GM18505 (cell line): ENCODE measurements at regions not wholly inside any gene's neighbourhood (a gene's known extent, or its start where the extent isn't known, plus 50 kb on each side); places are given as distances from the start of the nearest gene placed in this dataset.

Experiments used
- ATAC-seq: cut with Tn5 transposase; IDR thresholded peaks from one replicate; pipeline ENCODE4 v1.9.1; 2021; ENCODE audit not compliant: unreplicated experiment
- POLR2A ChIP-seq: IDR thresholded peaks from 4 replicates; pipeline ENCODE4 v1.6.1; 2011; ENCODE audit warnings: borderline replicate concordance; ENCODE audit not compliant: insufficient read depth, insufficient read length; ENCODE audit errors: extremely low read depth

DNA sequence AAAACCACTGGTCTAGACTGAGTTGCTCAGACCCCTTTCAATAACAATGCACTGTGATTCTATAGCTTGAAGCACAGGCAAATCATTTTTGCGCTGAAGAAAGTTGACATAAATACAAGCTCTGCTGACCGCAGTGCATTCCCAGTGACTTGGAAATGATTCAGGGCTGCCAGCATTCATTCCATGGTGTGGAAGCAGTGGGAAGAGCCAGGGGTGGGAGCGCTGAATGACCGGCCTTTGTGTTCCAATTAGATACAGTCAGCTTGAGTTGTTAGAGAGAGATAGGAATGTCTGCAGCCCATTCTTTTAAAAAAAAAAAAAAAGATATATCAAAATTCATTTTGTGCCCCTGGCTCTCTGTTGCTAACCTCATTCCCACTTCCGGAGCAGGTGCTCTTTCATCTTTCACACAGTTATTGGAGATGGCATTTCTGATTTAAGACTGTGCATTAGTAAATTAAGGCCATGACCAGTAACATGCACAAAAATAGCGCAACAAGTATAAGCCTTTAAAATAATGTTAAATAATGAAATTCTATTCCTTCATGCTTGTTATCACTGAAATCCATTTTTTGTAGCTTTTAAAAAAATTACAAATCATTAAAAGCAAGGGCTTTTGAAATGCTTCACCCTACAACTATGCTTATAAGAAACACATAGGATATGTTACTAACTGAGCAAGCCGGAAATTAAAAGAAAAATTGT lies 59.4 kb upstream of the CTLA4 start:
- ATAC-seq, result no peak
- TF ChIP-seq POLR2A, result no peak

DNA sequence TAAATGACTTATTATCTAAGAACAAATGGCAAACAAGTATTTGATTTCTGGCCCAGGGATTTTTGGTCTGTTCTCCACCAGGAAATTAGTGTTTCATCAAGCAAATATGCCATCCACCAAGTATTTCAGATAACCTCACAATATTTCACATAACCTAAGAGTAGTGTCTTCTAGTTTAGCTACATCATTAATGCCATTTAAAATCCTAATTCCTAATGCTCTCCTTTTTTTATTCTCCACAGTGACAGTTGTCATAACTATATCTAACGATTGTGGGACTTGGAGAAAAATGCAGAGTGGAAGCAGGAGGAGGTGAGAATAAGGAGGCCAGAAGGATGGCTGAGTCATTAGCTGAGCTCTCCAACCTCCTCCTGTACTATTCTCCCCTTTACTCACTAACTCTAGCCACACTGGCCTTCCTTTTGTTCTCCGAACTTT lies 58.5 kb upstream of the CTLA4 start:
- ATAC-seq, result no peak
- no peak for TF ChIP-seq POLR2A

DNA sequence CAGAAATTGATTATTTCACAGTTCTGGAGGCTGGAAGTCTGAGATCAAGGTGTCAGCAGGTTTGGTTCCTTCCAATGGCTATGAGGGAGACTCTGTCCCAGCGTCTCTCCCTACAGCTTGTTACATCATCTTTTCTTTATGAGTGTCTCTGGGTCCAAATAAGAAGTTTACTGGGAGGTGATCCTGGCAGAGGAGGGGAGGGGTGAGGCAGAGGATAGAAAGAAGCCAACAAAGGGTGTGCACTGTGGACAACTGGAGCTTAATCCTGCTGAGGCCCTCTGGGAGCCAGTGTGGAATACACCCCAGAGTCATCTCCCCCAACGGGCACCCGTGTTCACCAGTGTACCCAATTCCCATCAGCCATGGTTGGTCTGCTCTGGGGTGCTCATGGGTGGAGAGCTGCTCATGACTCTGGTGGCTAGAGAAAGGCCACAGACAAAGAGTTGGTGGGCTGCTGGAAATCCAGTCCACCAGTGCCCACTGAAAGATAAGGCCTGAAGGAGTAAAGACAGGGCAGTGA lies 57.5 kb upstream of the CTLA4 start:
- ATAC-seq, result no peak
- no peak for TF ChIP-seq POLR2A

DNA sequence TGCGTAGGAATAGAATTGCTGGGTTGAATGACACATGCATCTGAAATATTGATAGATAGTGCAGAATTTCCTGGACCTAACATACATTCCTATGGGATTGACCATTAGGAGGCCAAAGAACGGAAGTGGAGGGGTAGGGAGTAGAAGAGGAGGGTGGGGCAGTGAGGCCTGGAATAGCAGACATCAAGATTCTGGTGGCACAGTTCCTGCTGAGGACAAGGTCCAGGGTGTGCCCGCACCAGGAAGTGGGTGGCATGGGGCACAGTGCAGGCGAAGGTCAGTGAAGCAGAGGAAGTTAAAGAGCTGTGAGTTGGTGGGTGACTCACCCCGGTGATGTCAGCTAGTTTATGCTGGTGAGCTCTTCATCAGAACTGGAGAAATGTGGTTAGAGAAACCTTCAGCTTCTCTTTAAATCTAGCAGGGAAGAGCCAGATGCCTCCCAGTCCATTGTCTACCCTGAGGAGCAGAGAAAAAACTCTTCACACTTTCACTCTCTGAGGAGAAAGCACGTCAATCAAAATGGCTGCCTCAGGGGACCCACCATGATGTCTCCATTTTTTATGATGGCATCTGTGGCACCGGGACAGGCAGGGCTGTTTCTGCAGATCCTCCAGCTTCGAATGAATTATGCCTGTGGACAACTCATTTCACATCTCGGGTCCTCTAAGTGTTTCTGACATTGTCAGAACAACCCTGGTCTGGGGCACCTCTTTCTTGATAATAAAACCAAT lies 55.9 kb upstream of the CTLA4 start:
- no peak for TF ChIP-seq POLR2A
- peak; percentile 63 for ATAC-seq

DNA sequence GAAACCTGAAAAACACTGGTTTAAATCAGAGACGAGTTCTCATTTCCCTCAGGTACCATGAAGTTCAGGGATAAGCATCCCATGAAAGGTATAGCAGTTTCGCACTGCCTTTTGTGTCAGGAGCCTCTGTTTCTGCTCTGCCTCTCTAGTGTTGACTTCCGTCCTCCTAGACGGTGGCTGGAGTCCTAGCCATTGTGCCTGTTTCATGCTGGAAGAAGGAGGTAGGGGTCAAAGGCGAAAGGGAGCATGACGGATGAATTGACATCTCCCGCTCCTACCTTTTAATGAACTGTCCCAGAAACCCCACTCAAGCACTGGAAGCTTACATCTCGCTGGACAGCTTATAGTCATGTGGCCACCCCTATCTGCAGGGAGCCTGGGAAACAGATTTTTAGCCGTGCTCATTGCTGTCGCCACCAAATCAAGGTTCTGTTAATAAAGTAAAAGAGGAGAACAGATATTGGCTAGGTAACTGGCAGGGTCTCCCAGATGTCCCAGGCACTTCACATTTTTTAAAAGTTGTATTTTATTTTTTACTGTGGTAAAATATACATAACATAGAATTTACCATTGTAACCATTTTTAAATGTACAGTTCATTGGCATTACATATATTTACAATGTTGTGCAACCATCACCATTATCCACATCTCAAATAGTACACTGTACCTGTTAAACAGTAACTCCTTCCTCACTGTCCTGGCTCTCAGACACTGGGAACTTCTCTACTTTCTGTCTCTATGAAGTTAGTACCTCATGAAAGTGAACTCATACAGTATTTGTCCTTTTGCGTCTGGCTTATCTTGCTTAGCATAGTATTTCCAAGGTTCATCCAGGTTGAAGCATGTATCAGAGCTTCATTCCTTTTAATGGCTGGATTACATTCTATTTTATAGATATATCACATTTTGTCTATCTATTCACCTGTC lies 55.0 kb upstream of the CTLA4 start:
- no peak for TF ChIP-seq POLR2A
- no peak for ATAC-seq

DNA sequence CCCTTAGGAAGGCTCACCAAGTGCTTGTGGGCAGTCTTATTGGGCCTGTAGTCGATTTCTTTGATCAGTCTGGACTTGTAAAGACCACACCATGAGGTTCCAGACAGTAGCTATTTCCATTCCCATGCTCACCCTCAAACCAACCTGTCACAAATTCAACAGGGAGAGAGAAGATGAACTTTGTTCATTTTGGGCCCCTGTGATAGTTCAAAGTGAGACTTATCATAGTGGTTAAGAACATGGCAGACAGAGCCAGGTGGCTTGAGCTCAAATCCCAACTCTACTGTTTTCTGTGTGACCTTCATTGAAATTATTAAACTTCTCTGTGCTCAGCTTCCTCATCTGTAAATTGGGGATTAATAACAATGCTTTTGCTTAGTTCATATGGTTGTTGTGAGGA lies 53.9 kb upstream of the CTLA4 start:
- no peak for ATAC-seq
- TF ChIP-seq POLR2A, result no peak

DNA sequence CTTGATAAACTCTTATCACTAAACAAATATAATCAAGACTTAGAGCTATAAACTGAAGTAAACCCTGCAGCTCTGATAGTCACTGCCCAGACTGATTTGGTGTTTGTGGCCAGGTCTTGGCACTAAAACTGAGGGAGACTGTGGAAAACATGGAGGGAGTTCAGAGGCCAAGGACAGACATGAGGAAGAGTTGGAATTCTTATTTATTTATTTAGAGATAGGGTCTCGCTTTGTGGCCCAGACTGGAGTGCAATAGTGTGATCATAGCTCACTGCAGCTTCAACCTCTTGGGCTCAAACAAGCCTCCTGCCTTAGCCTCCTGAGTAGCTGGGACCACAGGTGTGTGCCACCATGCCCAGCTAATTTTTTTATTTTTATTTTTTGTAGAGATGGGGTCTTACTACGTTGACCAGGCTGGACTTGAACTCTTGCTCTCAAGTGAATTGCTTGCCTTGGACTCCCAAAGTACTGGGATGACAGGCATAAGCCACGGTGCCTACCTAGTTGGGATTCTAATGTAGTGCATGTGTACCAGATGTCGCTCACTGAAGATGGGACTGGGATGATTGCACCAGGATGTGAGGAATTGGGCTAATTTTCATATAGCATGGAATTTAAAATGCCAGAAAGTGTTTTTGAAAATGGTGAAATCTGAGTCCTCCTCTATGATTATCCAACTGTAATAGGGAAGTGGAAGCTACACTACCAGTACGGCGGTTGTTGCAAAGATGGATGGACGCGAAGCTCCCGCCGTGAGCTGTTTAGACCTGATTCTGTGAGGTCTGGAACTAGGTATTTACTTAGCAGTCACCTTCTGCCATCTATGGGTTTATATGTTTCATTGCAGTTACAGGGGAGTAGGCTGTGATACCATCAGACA lies 52.7 kb upstream of the CTLA4 start:
- no peak for TF ChIP-seq POLR2A
- ATAC-seq, result peak; percentile 64

DNA sequence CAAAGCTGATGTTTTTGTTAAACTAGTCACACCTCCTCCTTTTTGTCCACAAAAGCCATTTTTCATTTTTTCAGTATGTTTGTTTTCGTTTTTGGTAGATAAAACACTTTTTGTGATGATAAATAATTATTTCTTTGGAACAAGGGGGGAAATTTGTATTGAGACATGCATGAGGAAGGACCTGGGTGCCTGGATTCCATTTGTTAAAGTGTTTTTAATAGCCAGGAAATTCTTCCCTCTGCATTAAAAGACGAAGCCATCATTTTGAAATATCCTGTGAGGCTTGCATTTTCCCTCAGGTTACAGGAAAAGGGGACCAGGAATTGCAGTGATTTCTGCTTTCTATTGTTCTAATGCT lies 52.1 kb upstream of the CTLA4 start:
- TF ChIP-seq POLR2A, result no peak
- no peak for ATAC-seq

DNA sequence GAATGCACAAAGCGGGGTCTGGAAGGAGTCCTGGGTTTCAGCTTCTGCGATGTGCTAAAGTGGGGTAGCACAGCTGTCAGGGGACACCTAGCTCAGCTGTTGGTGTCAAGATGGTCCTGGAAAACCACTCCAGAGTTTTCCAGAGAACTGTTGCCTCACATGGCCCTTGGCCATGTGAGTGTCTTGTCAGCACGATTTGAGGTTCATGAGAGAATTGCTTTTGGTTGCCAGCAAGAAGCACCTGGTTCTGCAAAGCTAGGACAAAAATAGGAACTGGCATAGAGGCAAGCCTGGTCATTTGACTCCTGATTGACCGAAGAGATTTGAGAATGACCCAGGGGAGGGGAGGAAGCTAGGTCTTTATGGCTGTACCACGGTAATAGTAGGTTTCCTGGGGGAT lies 50.4 kb upstream of the CTLA4 start:
- no peak for ATAC-seq
- no peak for TF ChIP-seq POLR2A
